ENCODE measurements at regions not wholly inside any gene's neighbourhood (a gene's known extent, or its start where the extent isn't known, plus 50 kb on each side); places are given as distances from the start of the nearest gene placed in this dataset.

DNA sequence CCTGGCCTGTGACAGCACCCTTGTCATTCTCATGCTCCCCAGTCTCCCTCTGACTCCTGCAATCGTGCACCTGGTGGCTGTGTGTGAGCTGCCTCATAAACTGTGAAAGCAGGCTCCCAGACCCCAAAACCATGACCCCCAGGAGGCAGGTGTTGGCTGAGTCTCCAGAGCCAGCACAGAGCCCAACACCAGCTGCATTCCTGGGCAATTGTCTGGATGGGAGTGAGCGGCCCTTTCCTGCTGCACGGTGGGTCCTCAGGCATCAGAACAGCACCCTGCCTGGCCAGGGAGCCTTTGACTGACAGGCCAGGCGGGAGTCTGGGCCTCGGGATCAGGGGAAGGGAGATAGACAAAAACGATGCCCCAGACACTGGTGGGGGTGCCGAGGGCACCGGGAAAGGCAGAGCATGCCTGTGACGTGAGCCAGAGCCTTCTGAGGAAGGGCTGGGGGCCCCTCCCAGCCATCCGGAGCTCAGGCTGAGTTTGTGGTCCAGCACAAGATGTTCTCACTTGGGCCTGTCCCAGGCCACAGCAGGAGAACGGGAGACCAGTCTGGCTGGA is 135.1 kb upstream of the GPC1 start:
- peak; percentile 58 for DNase-seq

DNA sequence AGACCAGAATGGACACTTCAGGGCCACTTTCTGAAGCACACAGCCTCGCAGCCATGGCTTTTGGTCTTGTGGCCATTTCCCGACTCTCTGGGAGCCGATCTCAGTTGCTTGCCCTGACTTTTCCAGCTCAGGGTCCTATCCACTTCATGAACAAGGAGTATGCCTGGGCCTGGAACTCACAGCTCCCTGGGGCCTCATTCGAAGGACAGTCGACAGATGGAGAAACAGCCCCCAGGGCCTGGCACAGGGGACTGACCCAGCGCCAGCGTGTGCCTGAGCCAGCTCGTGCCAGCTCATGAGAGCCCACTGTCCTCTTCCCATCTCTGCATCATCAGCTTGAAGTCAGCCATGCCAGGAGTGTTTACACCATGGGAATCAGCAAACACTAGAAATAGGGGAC is 134.6 kb upstream of the GPC1 start:
- DNase-seq, result no peak

DNA sequence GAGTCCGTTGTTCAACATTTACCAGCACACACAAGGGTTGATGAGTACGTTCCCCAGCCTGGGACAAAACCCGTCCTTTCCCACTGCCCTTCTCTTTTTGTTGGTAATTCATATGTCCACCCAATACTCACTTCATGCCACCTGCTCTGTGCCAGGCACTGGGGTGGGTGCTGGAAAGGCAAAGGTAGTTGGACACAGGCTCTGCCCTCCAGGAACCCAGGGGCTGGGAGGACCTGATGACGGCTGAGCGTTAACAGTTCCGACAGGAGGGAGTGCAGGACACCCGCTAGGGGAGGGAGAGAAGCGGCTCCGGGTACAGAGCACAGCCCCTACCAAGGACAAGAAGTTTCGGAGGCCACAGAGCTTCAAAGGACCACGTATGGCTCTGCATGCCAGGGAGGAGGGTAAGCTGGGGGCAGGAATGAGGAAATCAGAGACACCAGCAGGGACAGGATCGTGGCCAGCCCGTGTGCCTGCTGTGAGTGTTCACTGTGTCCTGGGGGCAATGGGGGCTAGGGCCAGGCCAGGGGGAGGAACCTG is 134.1 kb upstream of the GPC1 start:
- DNase-seq, result no peak

DNA sequence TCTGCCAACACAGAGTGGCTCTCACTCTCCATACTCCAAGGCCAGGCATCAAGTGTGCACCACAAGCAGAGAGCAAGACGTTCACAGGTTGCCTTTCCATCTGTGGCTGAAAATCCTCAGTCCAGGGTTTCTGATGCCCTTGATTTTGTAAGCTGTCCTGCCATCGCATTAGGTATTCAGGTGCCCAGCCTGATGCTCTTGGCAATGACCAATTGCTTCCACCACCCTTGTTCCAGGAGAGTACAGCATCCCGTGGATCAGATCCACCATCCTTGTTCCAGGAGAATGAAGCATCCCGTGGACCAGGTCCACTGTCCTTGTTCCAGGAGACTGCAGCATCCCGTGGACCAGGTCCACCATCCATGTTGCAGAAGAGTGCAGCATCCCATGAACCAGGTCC is 133.4 kb upstream of the GPC1 start:
- no peak for DNase-seq

DNA sequence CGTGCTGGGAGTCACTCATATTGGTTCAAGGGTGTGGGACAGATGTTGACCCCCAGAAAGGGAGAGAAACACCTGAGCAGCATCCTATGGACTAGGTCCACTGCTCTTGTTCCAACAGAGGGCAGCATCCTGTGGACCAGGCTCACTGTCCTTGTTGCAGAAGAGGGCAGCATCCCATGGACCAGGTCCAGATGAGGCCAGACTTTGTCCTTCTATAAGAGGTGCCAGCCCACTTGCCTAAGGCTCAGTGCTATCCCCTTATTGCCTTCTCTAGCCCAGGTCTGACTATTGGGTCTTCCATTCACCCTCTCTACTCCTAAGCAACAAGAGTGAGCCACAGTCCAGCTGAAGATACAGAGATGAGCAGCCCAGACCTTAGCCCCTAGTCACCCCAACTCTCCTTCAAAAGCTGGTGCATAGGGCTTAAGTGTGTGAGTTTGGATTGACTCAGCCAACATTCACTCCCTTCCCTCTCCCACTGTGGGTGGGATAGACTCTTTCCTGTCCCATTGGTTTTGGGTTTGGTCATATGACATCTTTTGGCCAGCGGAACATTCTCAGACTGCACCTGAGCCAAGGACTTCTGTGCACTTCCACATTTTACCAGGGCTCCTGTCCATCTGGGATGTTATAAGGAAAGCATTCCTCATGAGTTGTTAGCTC is 132.4 kb upstream of the GPC1 start:
- no peak for DNase-seq

DNA sequence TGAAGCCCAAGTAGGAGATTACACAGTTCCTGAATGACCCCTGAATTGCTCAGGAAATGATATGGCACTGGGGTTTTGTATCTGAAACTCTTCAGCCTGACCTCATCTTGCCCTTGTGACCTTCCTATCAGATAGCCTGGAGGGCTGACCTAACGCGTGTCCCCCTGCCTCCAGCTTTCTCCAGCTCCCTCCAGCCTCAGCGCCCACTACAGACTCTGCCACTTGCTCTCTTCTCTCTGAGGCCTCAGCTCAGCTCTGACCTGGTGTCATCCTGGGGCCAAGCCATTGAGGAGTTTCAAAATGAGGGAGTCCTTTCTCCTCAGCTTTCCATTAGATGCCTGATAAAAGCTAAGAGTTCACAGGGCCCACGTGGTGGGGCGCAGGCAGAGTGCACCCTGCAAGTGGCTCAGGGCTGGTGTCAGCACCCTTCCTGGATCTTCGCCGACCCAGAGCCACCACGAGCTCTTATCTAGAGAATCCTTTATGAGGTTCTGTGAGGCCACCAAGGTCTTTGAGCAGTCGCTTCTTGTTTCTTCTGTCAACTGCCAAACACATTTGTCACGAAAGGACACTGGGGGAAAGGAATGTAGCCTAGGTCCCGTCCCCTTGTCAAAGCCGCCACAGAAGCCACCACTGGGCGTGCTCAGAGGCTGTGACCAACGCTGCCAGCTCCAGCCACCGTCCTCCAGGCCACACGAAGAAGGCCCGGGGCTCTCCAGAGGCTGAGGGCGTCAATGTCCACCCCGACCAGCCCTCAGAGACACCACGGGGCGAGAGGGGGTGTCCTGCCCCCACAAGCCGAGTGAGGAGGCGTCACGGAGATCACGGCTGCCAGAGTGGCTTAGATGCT is 131.3 kb upstream of the GPC1 start:
- DNase-seq, result no peak

DNA sequence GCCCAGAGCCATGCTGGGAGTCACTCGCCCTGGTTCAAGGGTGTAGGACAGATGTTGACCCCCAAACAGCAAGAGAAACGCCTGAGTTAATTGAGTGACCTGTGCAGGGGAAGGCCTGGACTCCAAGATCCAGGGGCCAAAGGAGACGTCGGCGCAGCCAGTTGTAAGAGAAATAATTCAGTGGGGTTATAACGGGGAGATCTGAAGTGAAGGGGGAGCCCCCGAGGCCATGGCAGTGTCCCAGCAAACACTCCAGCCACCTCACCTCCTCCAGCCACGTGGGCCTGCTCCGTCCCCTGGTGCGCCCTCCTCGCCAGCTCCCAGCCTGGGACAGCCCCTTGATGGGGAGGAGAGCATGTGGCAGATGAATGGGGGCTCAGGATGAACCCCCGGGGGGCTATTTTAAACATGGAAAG is 130.7 kb upstream of the GPC1 start:
- no peak for DNase-seq

DNA sequence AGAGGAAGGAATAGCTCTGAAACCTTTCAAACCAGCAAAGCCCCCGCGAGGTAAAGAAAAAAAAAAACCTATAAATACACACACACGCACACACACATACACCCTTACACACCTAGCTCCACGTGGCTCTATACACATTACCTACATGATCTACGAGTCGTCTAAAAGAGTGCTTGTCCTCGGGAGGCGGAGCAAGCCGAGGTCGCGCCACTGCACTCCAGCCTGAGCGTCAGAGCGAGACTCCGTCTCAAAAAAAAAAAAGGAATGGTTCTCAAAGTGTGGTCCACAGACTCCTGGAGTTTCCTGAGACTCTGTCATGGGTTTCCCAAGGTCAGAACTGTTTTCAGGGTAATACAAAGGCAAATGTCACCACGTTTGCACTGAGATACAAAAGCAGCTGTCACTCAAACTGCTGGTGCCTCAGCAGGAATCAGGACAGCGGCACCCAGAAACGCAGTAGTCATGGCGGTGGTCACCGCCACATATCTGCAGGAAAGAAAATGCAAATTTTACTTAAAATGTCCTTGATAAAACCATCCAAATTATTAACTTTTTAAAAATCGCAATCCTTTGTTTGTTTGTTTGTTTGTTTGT is 130.0 kb upstream of the GPC1 start:
- DNase-seq, result no peak

DNA sequence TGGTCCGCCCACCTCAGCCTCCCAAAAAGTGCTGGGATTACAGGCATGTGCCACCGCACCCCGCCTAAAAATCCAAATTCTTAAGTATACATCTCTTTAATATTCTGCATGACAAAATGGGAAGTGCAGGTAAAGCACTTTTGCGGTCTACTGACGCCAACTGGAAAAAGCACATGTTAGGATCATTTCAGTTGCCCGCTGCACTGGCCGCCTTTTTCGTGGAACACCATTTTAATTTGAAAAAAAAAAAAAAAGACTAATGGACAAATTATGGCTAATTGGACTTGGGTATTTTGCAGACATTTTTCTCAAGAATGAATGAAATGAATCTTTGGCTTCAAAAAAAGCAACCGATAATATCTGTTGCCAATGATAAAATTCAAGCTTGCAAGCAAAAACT is 129.3 kb upstream of the GPC1 start:
- DNase-seq, result no peak

DNA sequence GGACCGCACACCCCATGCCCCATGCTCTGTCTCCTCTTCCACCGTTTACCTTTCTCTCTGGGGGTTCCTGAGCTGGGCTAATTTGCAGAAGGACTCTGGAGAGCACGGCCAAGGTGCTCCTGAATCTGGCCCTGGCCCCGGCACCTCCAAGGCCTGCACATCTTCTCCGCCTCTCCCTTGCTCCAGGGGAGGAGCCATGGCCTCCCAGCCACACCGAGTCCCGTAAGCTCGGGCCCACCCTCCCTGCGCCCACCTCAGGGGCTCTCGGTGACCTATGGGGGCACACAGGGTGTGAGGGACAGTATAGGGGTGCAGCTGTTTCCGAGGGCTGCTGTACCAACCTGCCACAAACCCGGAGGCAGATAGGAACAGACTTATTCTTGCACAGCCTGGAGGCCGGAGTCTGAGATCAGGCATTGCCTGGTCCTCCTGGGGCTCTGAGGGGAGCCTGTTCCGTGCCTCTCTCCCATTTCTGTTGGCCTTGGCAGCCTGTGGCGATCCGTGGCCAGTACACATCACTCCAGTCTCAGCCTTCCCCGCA is 127.3 kb upstream of the GPC1 start:
- DNase-seq, result no peak

DNA sequence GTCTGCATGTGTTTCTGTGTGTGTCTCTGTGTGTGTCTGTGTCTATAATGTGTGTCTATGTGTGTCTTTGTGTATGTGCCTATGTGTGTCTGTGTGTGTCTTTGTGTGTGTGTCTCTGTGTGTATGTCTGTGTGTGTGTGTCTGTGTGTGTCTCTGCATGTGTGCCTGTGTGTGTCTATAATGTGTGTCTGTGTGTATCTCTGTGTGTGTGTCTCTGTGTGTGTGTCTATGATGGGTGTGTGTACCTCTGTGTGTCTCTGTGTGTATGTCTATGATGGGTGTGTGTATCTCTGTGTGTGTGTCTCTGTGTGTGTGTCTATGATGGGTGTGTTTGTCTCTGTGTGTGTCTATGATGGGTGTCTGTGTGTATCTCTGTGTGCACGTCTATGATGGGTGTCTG is 126.2 kb upstream of the GPC1 start:
- DNase-seq, result no peak

DNA sequence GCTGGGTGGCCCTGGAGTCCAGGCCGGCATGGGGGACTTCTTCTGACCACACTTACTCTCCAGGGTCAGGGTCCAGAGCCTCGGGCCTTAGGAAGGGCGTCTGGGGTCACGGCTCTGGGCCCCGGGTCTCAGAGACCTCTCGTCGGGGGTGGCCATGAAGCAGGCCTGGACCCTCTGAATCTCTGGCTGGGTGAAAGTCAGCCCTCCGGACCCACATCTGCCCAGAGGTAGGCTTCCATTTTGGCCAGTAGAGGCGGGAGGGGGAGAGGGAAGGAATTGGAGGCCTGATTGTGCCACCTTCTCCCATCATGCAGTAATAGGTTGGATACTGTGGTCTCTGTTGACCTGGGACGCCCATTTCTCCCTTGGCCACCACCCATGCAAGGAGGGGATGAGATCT is 125.3 kb upstream of the GPC1 start:
- no peak for DNase-seq

DNA sequence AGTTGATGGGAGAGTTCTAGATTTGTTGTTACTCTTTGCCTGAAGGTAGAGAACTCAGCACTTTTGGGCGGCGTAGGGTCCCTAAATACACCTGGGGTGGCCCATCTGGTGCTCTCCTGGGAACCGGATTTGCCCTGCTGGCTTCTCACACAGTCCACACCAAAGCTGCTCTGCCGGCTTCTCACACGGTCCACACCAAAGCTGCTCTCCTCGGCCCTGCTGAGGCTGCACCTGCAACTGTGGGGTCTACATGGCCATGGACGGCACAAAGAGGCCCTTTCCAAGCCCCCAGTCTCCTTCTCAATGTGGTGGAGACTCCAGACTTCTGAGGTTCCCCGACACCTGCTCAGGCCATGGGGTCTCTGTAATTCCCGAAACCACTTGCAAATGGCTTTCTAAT is 124.8 kb upstream of the GPC1 start:
- no peak for DNase-seq

DNA sequence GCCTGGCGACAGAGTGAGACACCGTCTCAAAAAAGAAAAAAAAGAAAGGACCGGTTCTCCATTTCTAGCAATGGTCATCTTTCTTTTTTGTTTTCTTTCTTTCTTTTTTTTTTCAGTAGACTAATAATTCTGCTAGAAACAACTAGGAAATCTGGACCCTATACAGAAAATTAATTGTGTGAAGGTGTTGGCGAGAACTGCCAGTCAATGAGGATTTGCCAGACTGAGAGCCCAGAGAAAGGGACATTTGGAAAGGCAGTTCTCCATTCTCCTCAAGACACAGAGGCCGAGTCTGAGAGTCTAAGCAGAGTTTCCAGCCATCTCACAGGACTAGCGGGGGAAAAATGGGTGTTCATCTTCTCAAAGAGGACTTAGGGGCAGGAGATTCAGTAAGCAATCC is 123.6 kb upstream of the GPC1 start:
- DNase-seq, result no peak

DNA sequence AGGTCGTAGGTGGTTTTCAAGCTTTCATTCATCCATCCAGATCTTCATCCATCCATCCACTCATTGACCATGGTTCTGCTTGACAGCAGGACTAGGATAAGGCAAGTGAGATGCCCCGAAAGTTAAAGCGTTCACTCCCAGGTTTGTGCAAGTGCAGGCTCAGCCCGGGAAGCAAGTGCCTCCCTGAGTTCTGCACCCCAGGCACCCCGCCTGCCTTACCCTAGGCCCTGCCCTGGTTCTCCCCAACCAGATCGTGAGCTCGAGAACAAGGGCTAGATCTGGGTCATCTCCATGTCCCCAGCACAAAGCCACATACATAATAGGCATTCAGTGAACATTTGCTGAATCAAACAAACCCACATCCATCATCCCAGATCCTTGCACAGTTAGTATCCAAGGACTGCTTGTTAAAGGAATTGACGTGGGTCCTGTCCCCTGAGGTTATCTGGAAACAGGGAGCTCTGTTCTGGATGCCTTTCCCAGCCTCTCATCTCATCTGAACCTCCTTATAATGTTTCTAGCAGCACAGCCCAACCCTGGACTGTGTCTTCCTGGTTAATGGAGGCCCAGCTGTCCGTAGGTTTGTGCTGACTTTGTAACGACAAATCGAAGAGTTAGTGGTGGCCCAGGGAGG is 116.1 kb upstream of the GPC1 start:
- DNase-seq, result no peak

DNA sequence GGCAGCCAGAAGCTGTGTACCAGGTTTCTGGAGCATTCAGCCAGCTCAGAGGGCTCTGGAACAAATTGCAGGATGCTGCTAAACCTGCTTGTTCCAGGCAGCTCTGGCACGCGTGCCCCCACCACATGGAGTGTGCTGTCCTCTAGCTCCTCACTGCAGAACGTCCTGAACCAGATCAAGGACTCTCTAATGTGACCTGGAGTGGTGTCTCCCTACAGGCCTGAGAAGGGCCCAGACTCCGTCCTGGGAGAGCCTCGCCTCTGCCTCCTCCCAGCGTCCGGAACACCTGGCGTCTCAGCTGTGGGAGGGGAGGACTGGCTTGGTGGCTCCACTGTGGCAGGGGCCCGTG is 115.6 kb upstream of the GPC1 start:
- DNase-seq, result no peak

DNA sequence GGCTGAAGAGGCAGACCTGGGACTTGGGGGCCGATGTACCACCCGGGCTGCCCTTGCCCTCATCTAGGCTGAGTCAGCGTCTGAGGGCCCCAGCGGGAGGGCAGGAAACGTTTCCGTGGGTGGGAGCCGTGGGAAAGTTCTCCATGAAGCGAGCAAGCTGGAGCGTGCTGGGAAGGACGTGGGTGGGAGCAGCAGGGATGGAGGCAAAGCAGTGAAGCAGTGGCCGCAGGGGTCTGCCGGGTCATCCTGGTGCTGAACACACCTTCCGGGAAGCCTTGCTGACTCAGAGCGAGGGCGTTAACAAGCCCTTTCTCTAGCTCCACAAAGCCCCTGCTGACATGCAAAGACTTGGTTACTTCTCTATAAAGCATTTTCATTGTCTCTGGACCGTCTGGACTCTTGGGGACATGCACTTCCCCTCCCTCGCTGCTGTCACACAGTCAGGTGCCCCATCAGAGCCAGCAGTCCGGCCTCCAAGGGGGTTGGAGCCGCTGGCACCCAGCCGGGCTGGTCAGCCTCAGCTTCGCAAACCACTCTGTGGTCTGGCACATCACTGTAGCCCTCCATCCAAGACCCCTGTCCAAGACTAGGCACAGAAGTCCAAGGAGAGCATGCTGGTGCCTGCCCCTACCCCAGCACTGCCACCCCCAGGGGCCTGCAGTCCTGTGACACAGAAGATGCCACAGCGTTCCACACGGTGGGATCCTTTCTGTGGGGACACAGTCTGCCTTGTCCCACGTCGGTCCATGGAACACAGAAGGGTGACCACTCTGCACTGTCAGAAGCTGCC is 115.1 kb upstream of the GPC1 start:
- no peak for DNase-seq

DNA sequence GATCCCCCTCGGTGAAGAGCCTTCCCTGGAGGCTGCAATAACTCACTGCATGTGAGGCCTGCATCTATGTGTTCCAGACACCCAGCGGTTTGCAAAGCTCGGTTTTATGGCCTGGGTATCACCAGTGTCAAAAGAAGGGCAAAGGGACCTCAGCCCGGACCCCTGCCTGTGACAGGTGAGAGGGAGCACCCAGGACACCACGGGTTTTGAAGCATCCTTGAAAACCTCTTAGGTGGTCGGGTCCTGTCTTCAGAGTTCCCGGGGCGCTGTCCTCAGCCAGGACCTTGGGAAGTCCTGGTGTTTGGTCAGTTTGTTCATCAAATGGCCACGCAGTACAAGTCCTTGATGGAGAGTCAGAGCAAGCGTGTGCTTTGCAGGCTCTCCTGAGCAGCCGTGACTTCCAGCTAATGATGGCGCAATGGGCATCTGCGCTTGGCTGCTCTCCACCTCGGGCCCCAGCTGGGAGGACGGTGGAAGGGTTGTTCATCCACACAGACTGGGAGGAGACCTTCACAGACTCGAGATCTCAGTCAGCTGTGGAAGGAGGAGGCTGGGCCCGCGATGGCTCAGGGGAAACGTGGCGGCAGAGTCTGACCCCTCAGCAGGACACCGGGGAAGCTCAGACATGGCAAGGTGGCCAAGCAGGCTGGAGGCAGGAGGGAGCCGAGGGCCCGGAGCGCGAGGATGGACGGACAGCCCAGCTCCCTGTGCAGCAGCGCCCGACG is 113.1 kb upstream of the GPC1 start:
- no peak for DNase-seq

DNA sequence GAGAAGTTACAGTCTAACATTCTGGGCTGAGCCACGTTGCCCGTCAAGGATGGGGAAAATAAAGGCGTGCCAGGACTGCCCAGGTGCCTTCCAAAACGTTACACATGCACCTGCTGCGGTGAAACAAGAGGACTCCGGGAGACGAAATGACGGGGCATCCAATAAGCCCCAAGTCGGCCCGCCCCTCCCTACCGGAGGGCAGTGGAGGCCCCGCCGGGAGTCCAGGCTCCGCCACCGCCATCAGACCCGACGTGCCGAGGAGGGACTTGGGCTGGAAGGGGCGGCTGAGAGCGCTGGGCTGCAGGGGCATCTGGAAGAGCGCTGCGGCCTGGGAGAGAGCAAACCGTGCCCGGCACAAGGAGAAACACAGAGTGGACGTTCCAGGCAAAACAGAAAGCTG is 112.5 kb upstream of the GPC1 start:
- no peak for DNase-seq

DNA sequence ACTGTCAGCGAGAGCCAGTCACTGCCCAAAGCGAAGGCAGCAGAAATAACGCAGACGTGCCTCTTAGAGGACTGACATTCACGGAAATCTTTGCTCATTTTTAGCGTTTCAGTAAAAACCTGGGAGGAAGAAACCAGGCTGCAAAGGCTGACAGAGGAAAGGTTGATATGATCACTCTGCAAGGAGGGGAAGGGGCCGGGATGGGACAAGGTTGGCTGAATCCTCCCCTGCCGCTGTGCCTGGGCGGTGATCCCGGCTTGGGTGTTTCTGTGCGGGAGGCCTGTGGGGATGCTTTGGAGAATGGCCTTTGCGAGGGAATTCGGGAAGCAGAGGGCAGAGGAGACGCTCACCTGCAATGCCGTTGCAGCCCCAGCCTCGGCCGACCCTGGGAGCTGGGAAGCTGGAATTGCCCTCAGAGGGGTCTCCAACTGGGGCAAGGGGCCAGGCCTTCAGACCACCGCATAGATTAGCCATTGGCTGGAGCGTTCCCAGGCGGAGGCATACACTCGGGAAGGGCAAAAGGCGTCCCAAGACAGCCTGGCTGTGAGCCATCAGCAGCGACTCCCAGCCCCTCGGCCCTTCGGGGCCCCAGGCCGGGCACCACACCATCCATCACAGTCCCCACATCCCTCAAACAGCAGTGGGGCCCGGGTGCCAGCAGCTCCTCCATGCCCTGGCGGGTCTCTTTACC is 111.7 kb upstream of the GPC1 start:
- no peak for DNase-seq

Measured in DMS79 (cell line).